Progenitor cell of endocrine pancreas (in vitro differentiated cells): ENCODE measurements at regions not wholly inside any gene's neighbourhood (a gene's known extent, or its start where the extent isn't known, plus 50 kb on each side); places are given as distances from the start of the nearest gene placed in this dataset.

Experiments
- DNase-seq: peaks from one replicate; pipeline ENCODE4 v3.0.0; 2021; ENCODE audit warnings: low spot score; ENCODE audit not compliant: unreplicated experiment
- H3K27ac Mint-ChIP-seq: 2 replicates; pipeline ENCODE4 v1.8.0; 2021; ENCODE audit warnings: mild to moderate bottlenecking, moderate library complexity, mixed read lengths
- H3K27me3 Mint-ChIP-seq: 2 replicates; pipeline ENCODE4 v1.8.0; 2021; ENCODE audit warnings: mixed read lengths
- H3K36me3 Mint-ChIP-seq: 2 replicates; pipeline ENCODE4 v1.8.0; 2022; ENCODE audit warnings: mixed read lengths; ENCODE audit not compliant: insufficient read depth
- H3K4me1 Mint-ChIP-seq: 2 replicates; pipeline ENCODE4 v1.8.0; 2021; ENCODE audit warnings: low read depth, mixed read lengths
- H3K4me3 Mint-ChIP-seq: 2 replicates; pipeline ENCODE4 v1.8.0; 2021; ENCODE audit warnings: low read depth, mild to moderate bottlenecking, moderate library complexity, mixed read lengths
- H3K9me3 Mint-ChIP-seq: 2 replicates; pipeline ENCODE4 v1.8.0; 2021; ENCODE audit warnings: low read depth, mixed read lengths
- TF ChIP-seq, protein P1 (sequence below): fragments of 200-600 bp; sonication (generic); IDR thresholded peaks from one replicate; pipeline ENCODE4 v1.5.0; 2021; ENCODE audit warnings: antibody characterized with exemption, mild to moderate bottlenecking; ENCODE audit not compliant: unreplicated experiment

DNA sequence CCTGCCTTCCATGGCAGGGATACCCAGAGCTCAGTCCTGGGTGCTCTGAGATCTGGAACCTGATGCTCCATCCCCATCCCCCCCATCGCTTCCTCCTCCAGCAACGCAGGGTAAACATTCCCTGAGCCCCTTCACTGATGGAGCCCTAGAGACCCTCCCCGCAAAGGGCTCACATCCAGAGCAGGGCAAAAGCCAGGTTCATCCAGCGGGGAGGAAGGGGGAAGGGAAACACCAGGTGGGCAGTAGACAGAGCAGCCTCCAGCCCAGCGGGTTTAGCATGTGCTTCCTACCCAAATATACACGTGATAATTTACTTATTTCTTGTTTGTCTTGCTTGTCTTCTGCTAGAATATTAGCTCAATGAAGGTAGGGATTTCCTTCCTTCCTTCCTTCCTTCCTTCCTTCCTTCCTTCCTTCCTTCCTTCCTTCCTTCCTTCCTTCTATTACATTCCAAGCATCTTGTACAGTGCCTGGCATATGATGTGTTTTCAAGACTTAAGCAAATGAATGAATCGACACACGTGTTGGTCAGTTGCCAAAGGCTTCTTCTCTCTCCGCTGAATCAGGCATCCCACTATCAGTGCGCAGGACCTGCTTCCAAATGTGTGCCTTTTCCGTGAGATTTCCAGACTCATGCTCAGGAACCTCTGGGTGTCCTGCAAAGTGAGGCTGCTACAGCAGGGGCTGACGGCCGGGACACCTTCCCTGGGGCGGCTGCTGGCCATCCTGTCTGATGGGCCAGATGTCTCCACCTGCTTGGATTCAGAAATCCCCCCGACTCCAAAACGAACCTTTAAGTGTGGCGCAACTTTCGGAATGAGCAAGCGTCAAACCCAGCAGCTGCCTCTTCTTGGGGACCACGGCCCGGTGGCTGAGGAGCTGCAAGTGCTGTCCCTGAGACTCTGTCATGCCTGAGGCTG is 955.1 kb downstream of the BRD1 start:
- H3K4me3 Mint-ChIP-seq = no peak overlapping the region
- H3K27me3 Mint-ChIP-seq = peaks cover 22% of the 10 kb centered on the region
- DNase-seq = no peak
- peaks cover 7% of the 10 kb centered on the region for H3K9me3 Mint-ChIP-seq
- no peaks in the 10 kb centered on the region for H3K36me3 Mint-ChIP-seq
- H3K27ac Mint-ChIP-seq = peak overlapping the region; percentile 3
- H3K4me1 Mint-ChIP-seq = peaks cover 4% of the 10 kb centered on the region
- TF ChIP-seq, protein P1, sequence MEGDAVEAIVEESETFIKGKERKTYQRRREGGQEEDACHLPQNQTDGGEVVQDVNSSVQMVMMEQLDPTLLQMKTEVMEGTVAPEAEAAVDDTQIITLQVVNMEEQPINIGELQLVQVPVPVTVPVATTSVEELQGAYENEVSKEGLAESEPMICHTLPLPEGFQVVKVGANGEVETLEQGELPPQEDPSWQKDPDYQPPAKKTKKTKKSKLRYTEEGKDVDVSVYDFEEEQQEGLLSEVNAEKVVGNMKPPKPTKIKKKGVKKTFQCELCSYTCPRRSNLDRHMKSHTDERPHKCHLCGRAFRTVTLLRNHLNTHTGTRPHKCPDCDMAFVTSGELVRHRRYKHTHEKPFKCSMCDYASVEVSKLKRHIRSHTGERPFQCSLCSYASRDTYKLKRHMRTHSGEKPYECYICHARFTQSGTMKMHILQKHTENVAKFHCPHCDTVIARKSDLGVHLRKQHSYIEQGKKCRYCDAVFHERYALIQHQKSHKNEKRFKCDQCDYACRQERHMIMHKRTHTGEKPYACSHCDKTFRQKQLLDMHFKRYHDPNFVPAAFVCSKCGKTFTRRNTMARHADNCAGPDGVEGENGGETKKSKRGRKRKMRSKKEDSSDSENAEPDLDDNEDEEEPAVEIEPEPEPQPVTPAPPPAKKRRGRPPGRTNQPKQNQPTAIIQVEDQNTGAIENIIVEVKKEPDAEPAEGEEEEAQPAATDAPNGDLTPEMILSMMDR = no peak

DNA sequence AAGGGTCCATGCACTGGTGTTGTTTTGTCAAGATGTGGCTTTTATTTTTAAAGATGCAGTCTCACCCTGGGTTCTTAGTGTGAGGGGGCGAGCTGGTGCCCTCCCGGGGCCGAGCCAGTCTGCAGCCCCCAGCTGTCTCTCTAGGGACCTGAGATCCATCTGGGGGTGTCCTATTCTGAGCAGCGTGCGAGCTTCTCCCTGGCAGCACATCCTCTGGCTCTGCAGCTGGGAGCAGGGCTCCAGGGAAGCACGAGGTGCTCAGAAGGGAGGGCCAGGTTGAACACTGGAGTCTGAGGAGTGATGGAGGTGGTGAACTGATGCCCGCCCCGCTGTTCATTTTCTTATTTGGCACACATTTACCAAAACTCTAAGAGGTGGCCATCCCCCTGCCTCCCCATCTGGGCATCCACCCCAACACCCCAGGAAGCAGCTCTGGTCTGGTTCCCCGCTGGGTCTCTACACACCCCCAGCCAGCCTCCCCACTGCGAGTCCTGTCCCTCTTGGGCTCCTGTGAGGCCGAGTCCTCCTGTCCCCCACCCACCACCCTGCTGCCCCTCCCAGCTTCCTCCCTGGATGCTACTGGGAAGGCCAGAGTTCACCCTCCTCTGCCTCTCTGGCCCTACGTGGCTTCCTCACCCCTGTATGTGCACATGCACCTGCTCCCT is 956.4 kb downstream of the BRD1 start:
- Mint-ChIP-seq H3K27ac (no peak overlapping the region), H3K9me3 (peaks cover 7% of the 10 kb centered on the region), H3K4me3 (no peak overlapping the region), H3K4me1 (peaks cover 3% of the 10 kb centered on the region), H3K27me3 (peaks cover 33% of the 10 kb centered on the region), H3K36me3 (no peaks in the 10 kb centered on the region)
- no peak for DNase-seq
- TF ChIP-seq, protein P1 = no peak

DNA sequence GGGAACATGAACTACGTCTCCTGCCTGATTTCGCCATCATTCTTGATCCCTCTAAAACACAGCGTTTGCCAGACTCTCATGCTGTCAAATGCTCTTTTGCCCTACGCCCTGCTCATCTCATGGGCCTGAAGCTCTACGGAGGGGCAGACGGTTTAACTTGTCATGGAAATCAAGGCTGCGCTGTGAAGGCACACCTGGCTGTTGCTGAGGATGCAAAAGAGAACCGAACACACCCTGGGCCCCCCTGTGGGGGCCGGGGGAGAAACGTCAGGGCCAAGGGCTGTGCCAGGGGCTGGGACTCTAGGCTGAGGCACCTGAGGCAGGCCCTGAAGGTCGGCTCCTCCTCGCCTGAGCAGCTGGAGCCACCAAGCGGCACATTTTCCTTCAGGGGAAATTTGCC is 957.2 kb downstream of the BRD1 start:
- H3K27me3 Mint-ChIP-seq = peaks cover 36% of the 10 kb centered on the region
- TF ChIP-seq, protein P1 = no peak
- H3K4me1 Mint-ChIP-seq = no peaks in the 10 kb centered on the region
- H3K4me3 Mint-ChIP-seq = no peak overlapping the region
- peaks cover 5% of the 10 kb centered on the region for H3K9me3 Mint-ChIP-seq
- no peaks in the 10 kb centered on the region for H3K36me3 Mint-ChIP-seq
- no peak overlapping the region for H3K27ac Mint-ChIP-seq
- no peak for DNase-seq

DNA sequence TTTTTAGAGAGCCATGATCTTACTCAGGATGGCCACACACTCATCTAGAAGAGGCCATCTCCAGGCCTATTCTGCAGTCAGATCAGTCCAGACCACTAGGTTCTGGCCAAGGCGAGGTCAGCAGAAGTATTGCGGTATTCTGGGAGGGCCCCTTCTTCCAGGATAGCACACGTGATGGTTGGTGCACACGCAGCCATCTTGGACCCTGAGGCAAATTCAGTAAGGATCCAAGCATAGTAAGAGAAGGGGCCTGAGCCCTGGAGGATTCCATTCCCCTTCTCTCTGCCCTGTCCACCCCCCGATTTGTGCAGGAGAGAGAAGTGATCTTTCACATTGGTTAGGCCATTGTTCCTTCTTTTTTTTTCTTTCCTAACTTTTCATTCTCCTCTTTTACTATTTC is 957.9 kb downstream of the BRD1 start:
- TF ChIP-seq, protein P1 = no peak
- Mint-ChIP-seq H3K27ac (no peak overlapping the region), H3K36me3 (no peaks in the 10 kb centered on the region), H3K27me3 (peaks cover 41% of the 10 kb centered on the region), H3K9me3 (peaks cover 5% of the 10 kb centered on the region), H3K4me3 (no peak overlapping the region), H3K4me1 (no peaks in the 10 kb centered on the region)
- DNase-seq = no peak

DNA sequence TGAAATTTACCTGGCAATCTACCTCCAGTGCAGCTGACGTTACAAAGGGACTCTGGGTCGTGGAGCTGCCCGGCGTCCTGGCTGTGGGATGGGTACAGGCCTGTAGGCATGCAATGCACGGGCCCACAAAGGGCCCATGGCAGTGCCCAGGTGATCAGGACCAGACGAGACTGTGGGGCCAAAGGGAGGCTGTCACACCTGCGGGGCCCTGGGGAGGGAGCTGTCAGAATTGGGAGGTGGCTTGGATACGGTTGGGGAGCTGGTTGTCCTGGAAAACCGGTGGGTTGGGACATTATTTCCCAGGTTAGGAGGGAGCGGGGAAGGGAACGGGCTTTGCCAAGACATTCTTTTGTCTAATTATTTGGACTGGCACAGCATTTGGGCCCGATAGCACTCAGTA is 958.5 kb downstream of the BRD1 start:
- Mint-ChIP-seq H3K36me3 (no peaks in the 10 kb centered on the region), H3K27me3 (peaks cover 46% of the 10 kb centered on the region), H3K4me3 (no peak overlapping the region), H3K4me1 (no peaks in the 10 kb centered on the region), H3K27ac (no peak overlapping the region), H3K9me3 (peaks cover 5% of the 10 kb centered on the region)
- DNase-seq = no peak
- TF ChIP-seq, protein P1 = no peak
